Neural cell (in vitro differentiated cells): ENCODE measurements at regions not wholly inside any gene's neighbourhood (a gene's known extent, or its start where the extent isn't known, plus 50 kb on each side); places are given as distances from the start of the nearest gene placed in this dataset.

Experiments
- EZH2 ChIP-seq: fragments of 200-600, 300-800 bp; shearing (Covaris generic), sonication (generic); IDR thresholded peaks from 2 replicates; pipeline ENCODE4 v1.6.1; 2014; ENCODE audit warnings: antibody characterized with exemption, low read length, borderline replicate concordance, mild to moderate bottlenecking; ENCODE audit not compliant: insufficient read depth, poor library complexity, severe bottlenecking
- POLR2AphosphoS5 ChIP-seq: IDR thresholded peaks from 2 replicates; pipeline ENCODE4 v1.6.1; 2012
- SMC3 ChIP-seq: fragments of 450-650 bp; conservative IDR thresholded peaks from 2 replicates; pipeline ENCODE4 v1.6.1; 2014; ENCODE audit warnings: antibody characterized with exemption, mild to moderate bottlenecking, moderate library complexity; ENCODE audit not compliant: poor library complexity
- TF ChIP-seq, protein P1 (sequence below): fragments of 450-650 bp; IDR thresholded peaks from 2 replicates; pipeline ENCODE4 v1.5.1; 2014; ENCODE audit warnings: antibody characterized with exemption, mild to moderate bottlenecking, moderate library complexity; ENCODE audit not compliant: poor library complexity, severe bottlenecking

DNA sequence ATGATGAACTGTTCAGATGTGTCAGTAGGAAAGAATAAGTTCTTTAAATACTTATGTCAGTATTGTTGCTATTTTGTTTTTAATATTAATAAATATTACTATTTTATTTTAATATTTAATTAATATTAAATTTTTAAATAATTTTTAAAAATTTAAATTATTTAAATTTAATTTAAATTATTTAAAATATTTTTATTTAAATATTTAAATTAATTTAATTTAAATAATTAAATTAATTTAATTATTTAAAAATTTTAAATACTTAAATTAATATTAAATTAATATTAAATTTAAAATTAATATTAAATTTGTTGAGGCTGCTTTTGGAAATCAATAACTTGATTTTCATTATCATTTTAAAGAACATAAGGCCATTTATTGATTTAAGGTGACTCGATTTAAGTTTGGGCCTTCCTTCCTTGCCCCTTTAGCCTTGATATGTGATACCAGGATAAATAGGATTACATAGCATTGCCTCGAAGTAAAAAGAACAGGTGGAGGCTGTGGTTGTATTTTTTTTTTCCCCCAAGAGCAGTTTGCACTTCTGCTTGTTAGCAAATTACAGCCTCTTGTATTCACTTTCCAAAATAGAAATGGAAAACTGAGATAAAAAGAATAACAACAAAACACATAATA lies 915.2 kb downstream of the TTLL7 start:
- TF ChIP-seq, protein P1, sequence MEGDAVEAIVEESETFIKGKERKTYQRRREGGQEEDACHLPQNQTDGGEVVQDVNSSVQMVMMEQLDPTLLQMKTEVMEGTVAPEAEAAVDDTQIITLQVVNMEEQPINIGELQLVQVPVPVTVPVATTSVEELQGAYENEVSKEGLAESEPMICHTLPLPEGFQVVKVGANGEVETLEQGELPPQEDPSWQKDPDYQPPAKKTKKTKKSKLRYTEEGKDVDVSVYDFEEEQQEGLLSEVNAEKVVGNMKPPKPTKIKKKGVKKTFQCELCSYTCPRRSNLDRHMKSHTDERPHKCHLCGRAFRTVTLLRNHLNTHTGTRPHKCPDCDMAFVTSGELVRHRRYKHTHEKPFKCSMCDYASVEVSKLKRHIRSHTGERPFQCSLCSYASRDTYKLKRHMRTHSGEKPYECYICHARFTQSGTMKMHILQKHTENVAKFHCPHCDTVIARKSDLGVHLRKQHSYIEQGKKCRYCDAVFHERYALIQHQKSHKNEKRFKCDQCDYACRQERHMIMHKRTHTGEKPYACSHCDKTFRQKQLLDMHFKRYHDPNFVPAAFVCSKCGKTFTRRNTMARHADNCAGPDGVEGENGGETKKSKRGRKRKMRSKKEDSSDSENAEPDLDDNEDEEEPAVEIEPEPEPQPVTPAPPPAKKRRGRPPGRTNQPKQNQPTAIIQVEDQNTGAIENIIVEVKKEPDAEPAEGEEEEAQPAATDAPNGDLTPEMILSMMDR = no peak
- no peak for TF ChIP-seq SMC3
- TF ChIP-seq POLR2AphosphoS5 = no peak
- TF ChIP-seq EZH2 = no peak
